Body of pancreas (tissue), 4 donors: ENCODE measurements at regions not wholly inside any gene's neighbourhood (a gene's known extent, or its start where the extent isn't known, plus 50 kb on each side); places are given as distances from the start of the nearest gene placed in this dataset.

Experiments
- POLR2A ChIP-seq, 3 donors: fragments of 450-650 bp; IDR thresholded peaks; one replicate each; pipeline ENCODE4 v1.6.1; 2016; ENCODE audit warnings: antibody characterized with exemption in 3 of 3, mild to moderate bottlenecking in 2 of 3
- TF ChIP-seq, protein P1 (sequence below), 7 experiments: fragments of 450-650 bp in 4 of 7; fragments of 200-600 bp in 3 of 7; sonication (generic) in 3 of 7; IDR thresholded peaks; one replicate each; pipeline ENCODE4 v1.5.1; 2016 to 2019; ENCODE audit warnings: antibody characterized with exemption in 7 of 7

DNA sequence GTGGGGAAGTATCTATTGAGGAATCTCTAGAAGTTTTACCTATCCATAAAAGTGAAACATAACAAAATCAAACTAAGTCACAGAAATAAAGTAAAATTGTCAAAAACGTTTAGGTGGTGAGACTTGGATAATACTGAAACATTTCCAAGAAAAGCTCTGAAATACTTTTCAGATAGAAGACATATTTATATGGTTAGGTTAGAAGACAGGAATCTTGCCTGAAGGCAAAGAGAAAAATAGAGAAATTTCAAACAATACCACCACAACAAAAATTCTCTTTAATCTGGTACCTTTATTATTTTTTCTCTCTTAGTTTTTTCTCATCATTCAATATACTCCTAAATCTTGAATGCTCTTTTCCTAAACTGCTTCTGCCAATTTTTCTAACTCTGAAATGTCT, 222.7 kb upstream of the PLSCR5 start:
- TF ChIP-seq, protein P1, sequence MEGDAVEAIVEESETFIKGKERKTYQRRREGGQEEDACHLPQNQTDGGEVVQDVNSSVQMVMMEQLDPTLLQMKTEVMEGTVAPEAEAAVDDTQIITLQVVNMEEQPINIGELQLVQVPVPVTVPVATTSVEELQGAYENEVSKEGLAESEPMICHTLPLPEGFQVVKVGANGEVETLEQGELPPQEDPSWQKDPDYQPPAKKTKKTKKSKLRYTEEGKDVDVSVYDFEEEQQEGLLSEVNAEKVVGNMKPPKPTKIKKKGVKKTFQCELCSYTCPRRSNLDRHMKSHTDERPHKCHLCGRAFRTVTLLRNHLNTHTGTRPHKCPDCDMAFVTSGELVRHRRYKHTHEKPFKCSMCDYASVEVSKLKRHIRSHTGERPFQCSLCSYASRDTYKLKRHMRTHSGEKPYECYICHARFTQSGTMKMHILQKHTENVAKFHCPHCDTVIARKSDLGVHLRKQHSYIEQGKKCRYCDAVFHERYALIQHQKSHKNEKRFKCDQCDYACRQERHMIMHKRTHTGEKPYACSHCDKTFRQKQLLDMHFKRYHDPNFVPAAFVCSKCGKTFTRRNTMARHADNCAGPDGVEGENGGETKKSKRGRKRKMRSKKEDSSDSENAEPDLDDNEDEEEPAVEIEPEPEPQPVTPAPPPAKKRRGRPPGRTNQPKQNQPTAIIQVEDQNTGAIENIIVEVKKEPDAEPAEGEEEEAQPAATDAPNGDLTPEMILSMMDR (IDR thresholded peaks at IDR 0.05), result no peak
- TF ChIP-seq POLR2A (IDR thresholded peaks at IDR 0.05), result no peak
